T-helper 2 cell (primary cell): ENCODE measurements at regions not wholly inside any gene's neighbourhood (a gene's known extent, or its start where the extent isn't known, plus 50 kb on each side); places are given as distances from the start of the nearest gene placed in this dataset.

ENCODE experiments used
- DNase-seq, 5 experiments: peaks; one replicate each; pipeline versions ENCODE4 v3.0.0 to v3.0.0-alpha.2; 2012 to 2022

GRCh38 chr3:69532547-69533224 lies 146.8 kb upstream of the FRMD4B start:
- no peak for DNase-seq

- DNase-seq, result no peak
Measured at GRCh38 chr3:69531576-69532546, 146.0 kb upstream of the FRMD4B start.

GRCh38 chr3:69530554-69530953 lies 144.7 kb upstream of the FRMD4B start:
- DNase-seq, result no peak

GRCh38 chr3:69527498-69527897 lies 141.6 kb upstream of the FRMD4B start:
- no peak for DNase-seq

GRCh38 chr3:69524816-69525215 lies 138.9 kb upstream of the FRMD4B start:
- no peak for DNase-seq

GRCh38 chr3:69521286-69521685 lies 135.4 kb upstream of the FRMD4B start:
- no peak for DNase-seq

GRCh38 chr3:69511361-69511760 lies 125.5 kb upstream of the FRMD4B start:
- DNase-seq, result no peak

GRCh38 chr3:69510481-69511030 lies 124.7 kb upstream of the FRMD4B start:
- DNase-seq, result no peak

- DNase-seq, result no peak
Measured at GRCh38 chr3:69509288-69509687, 123.4 kb upstream of the FRMD4B start.

GRCh38 chr3:69505770-69506407 lies 120.0 kb upstream of the FRMD4B start:
- DNase-seq, result no peak

- DNase-seq, result no peak
Measured at GRCh38 chr3:69504232-69504631, 118.3 kb upstream of the FRMD4B start.

GRCh38 chr3:69500604-69501003 lies 114.7 kb upstream of the FRMD4B start:
- DNase-seq, result no peak

GRCh38 chr3:69499899-69500421 lies 114.1 kb upstream of the FRMD4B start:
- no peak for DNase-seq

GRCh38 chr3:69499422-69499821 lies 113.5 kb upstream of the FRMD4B start:
- DNase-seq, result no peak

GRCh38 chr3:69496856-69497255 lies 111.0 kb upstream of the FRMD4B start:
- no peak for DNase-seq

- no peak for DNase-seq
Measured at GRCh38 chr3:69494185-69494584, 108.3 kb upstream of the FRMD4B start.

GRCh38 chr3:69493157-69493556 lies 107.3 kb upstream of the FRMD4B start:
- no peak for DNase-seq

GRCh38 chr3:69491975-69492374 lies 106.1 kb upstream of the FRMD4B start:
- DNase-seq, result no peak

- no peak for DNase-seq
Measured at GRCh38 chr3:69490971-69491370, 105.1 kb upstream of the FRMD4B start.

- no peak for DNase-seq
Measured at GRCh38 chr3:69490235-69490634, 104.3 kb upstream of the FRMD4B start.

GRCh38 chr3:69488026-69488425 lies 102.1 kb upstream of the FRMD4B start:
- DNase-seq, result no peak

- no peak for DNase-seq
Measured at GRCh38 chr3:69485489-69485888, 99.6 kb upstream of the FRMD4B start.
